Gastroesophageal sphincter (tissue), 3 donors: ENCODE measurements at regions not wholly inside any gene's neighbourhood (a gene's known extent, or its start where the extent isn't known, plus 50 kb on each side); places are given as distances from the start of the nearest gene placed in this dataset.

ENCODE experiments used
- CTCF ChIP-seq, 4 experiments: fragments of 200-600 bp in 2 of 4; fragments of 450-650 bp in 2 of 4; sonication (generic) in 1 of 4; IDR thresholded peaks; one replicate each; pipeline ENCODE4 v1.5.1; 2017 to 2019; ENCODE audit warnings: antibody characterized with exemption in 4 of 4, mild to moderate bottlenecking in 2 of 4, moderate library complexity in 2 of 4
- EP300 ChIP-seq: sonication (generic); formaldehyde crosslinking; IDR thresholded peaks from one replicate; pipeline ENCODE4 v1.6.1; 2017; ENCODE audit warnings: antibody characterized with exemption, mild to moderate bottlenecking
- POLR2A ChIP-seq, 2 donors: fragments of 450-650 bp; IDR thresholded peaks; one replicate each; pipeline ENCODE4 v1.6.1; 2017; ENCODE audit warnings: antibody characterized with exemption in 2 of 2, mild to moderate bottlenecking in 2 of 2, moderate library complexity in 1 of 2
- POLR2AphosphoS5 ChIP-seq: sonication (generic); formaldehyde crosslinking; IDR thresholded peaks from one replicate; pipeline ENCODE4 v1.6.1; 2017; ENCODE audit warnings: antibody characterized with exemption

GRCh38 chr3:143182866-143183664, 63.5 kb downstream of the CHST2 start:
- TF ChIP-seq CTCF (IDR thresholded peaks at IDR 0.05), result no peak
- no peak for TF ChIP-seq EP300
- no peak for TF ChIP-seq POLR2AphosphoS5
- TF ChIP-seq POLR2A (IDR thresholded peaks at IDR 0.05), result no peak
